ENCODE measurements at regions not wholly inside any gene's neighbourhood (a gene's known extent, or its start where the extent isn't known, plus 50 kb on each side); places are given as distances from the start of the nearest gene placed in this dataset.
"Not testable (repeated sequence)": the region's sequence is repeated elsewhere in the genome, so short reads cannot be mapped to it uniquely, and the experiment has no call there.

DNA sequence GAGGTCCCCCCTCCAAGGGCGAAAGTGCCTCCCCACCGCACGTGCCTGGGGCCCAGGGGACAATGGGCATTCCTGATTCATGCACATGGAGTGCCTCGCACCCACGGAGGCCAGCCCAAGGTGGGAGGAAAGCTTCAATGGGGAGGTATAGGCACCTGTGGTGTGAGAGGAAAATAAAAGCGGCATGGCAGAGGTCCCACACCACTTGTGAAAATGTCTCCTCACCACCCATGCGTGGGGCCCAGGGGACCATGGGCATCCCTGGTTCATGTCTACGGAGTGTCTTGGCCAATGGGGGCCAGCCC is 384.7 kb downstream of the ALG10 start:
- DNase-seq (ENCODE audit: low spot score) = no peak

DNA sequence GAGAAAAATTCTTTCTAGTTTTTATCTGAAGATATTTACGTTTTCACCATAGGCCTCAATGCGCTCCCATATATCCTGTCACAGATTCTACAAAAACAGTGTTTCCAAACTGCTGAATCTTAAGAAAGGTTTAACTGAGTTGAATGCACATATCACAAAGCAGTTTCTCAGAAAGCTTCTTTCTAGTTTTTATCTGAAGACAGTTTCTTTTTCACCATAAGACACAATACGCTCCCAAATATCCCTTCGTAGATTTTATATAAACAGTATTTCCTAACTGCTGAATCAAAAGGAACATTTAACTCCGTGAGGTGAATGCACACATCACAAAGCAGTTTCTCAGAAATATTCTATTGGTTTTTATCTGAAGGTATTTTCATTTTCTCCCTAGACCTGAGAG is 385.5 kb downstream of the ALG10 start:
- DNase-seq (ENCODE audit: low spot score) = no peak

DNA sequence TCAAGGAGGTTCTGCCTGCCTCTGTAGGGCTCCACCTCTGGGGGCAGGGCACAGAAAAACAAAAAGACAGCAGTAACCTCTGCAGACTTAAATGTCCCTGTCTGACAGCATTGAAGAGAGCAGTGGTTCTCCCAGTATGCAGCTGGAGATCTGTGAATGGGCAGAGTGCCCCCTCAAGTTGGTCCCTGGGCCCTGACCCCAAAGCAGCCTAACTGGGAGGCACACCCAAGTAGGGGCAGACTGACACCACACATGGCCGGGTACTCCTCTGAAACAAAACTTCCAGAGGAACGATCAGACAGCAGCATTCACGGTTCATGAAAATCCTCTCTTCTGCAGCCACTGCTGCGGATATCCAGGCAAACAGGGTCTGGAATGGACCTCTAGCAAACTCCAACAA is 409.2 kb downstream of the ALG10 start:
- not testable (repeated sequence) for DNase-seq (ENCODE audit: low spot score)
